Transverse colon (tissue), 3 donors: ENCODE measurements at regions not wholly inside any gene's neighbourhood (a gene's known extent, or its start where the extent isn't known, plus 50 kb on each side); places are given as distances from the start of the nearest gene placed in this dataset.

Source experiments
- CTCF ChIP-seq, 5 experiments: fragments of 200-600 bp in 3 of 5; fragments of 450-650 bp in 2 of 5; sonication (generic) in 3 of 5; IDR thresholded peaks; 1 replicate in 2 of 5; 2 replicates in 3 of 5; pipeline ENCODE4 v1.5.1; 2016 to 2017; ENCODE audit warnings: antibody characterized with exemption in 5 of 5, inconsistent platforms in 3 of 5, mild to moderate bottlenecking in 2 of 5, moderate library complexity in 1 of 5
- EP300 ChIP-seq: sonication (generic); formaldehyde crosslinking; IDR thresholded peaks from one replicate; pipeline ENCODE4 v1.6.1; 2017; ENCODE audit warnings: antibody characterized with exemption, low read depth
- POLR2A ChIP-seq: fragments of 450-650 bp; IDR thresholded peaks from one replicate; pipeline ENCODE4 v1.6.1; 2016; ENCODE audit warnings: antibody characterized with exemption, mild to moderate bottlenecking, moderate library complexity

GRCh38 chr7:98697485-98698240 is 80.6 kb downstream of the NPTX2 start:
- no peak for TF ChIP-seq EP300
- no peak for TF ChIP-seq CTCF (IDR thresholded peaks at IDR 0.05)
- no peak for TF ChIP-seq POLR2A
